Testis (tissue), 2 donors: ENCODE measurements at regions not wholly inside any gene's neighbourhood (a gene's known extent, or its start where the extent isn't known, plus 50 kb on each side); places are given as distances from the start of the nearest gene placed in this dataset.

Source experiments
- DNase-seq: peaks from one replicate; pipeline ENCODE4 v3.0.0-alpha.2; 2019
- H3K27ac ChIP-seq, 2 donors: fragments of 200-600 bp; sonication (generic); one replicate each; pipeline ENCODE4 v1.5.1; 2019
- H3K27me3 ChIP-seq: fragments of 200-600 bp; sonication (generic); one replicate; pipeline ENCODE4 v1.5.1; 2019
- H3K36me3 ChIP-seq: fragments of 200-600 bp; sonication (generic); one replicate; pipeline ENCODE4 v1.5.1; 2017; ENCODE audit warnings: low read depth; ENCODE audit errors: missing control alignments
- H3K4me1 ChIP-seq: fragments of 200-600 bp; sonication (generic); one replicate; pipeline ENCODE4 v1.5.1; 2019
- H3K4me3 ChIP-seq, 2 donors: fragments of 200-600 bp; sonication (generic); one replicate each; pipeline ENCODE4 v1.5.1; 2017 to 2019
- H3K9me3 ChIP-seq: fragments of 200-600 bp; sonication (generic); one replicate; pipeline ENCODE4 v1.5.1; 2017
- CTCF ChIP-seq, 3 experiments: fragments of 450-650 bp in 2 of 3; fragments of 200-600 bp in 1 of 3; sonication (generic) in 1 of 3; IDR thresholded peaks; one replicate each; pipeline ENCODE4 v1.5.1; 2016 to 2019; ENCODE audit warnings: antibody characterized with exemption in 3 of 3, mild to moderate bottlenecking in 2 of 3, moderate library complexity in 1 of 3
- POLR2A ChIP-seq: fragments of 450-650 bp; IDR thresholded peaks from one replicate; pipeline ENCODE4 v1.6.1; 2017; ENCODE audit warnings: antibody characterized with exemption, mild to moderate bottlenecking, moderate library complexity
- WGBS, 2 donors: methylation state at CpG; one replicate each; pipeline ENCODE4 v1.1.5; 2018; 5-methylcytosine and 5-hydroxymethylcytosine counted together
- intact Hi-C: fragments of 100-400 bp; cut with DNase I; formaldehyde crosslinking; loops from one replicate; pipeline ENCODE4 v1.15.1; 2023; ENCODE audit warnings: low total_unique reads

GRCh38 chr18:27787547-27787946, 389.4 kb downstream of the CDH2 start:
- TF ChIP-seq CTCF (IDR thresholded peaks at IDR 0.05) = no peak
- no peak for TF ChIP-seq POLR2A
- intact Hi-C loops = no loop called here
- no peak overlapping the region for H3K27ac ChIP-seq
- no peaks in the 10 kb centered on the region for H3K9me3 ChIP-seq
- no peaks in the 10 kb centered on the region for H3K36me3 ChIP-seq
- no peak overlapping the region for H3K4me3 ChIP-seq
- no peaks in the 10 kb centered on the region for H3K27me3 ChIP-seq
- WGBS, 2 donors = 30 to 50% methylated on average over 1 of the region's 1 CpG
- DNase-seq = no peak
- no peaks in the 10 kb centered on the region for H3K4me1 ChIP-seq

GRCh38 chr18:27785815-27786471, 391.0 kb downstream of the CDH2 start:
- 71 to 78% methylated on average over 16 of the region's 16 CpGs for WGBS, 2 donors
- Histone ChIP-seq H3K9me3 (no peaks in the 10 kb centered on the region), H3K27ac (no peak overlapping the region), H3K4me1 (no peaks in the 10 kb centered on the region), H3K36me3 (no peaks in the 10 kb centered on the region), H3K4me3 (peak overlapping the region in 1 of 2 donors; percentile 11), H3K27me3 (no peaks in the 10 kb centered on the region)
- no peak for DNase-seq
- TF ChIP-seq CTCF (IDR thresholded peaks at IDR 0.05) (no peak), POLR2A (no peak)
- intact Hi-C loops = no loop called here

- Histone ChIP-seq H3K4me1 (no peaks in the 10 kb centered on the region), H3K36me3 (no peaks in the 10 kb centered on the region), H3K27me3 (no peaks in the 10 kb centered on the region), H3K27ac (no peak overlapping the region), H3K4me3 (no peak overlapping the region), H3K9me3 (no peaks in the 10 kb centered on the region)
- 94 to 96% methylated on average over 4 of the region's 4 CpGs for WGBS, 2 donors
- intact Hi-C loops = no loop called here
- TF ChIP-seq CTCF (IDR thresholded peaks at IDR 0.05) (no peak), POLR2A (no peak)
- no peak for DNase-seq
These were observed 396.7 kb downstream of the CDH2 start for GRCh38 chr18:27780061-27780745.

- Histone ChIP-seq H3K4me3 (no peak overlapping the region), H3K9me3 (no peaks in the 10 kb centered on the region), H3K4me1 (no peaks in the 10 kb centered on the region), H3K36me3 (no peaks in the 10 kb centered on the region), H3K27me3 (no peaks in the 10 kb centered on the region), H3K27ac (no peak overlapping the region)
- WGBS, 2 donors = 43 to 48% methylated on average over 1 of the region's 1 CpG
- DNase-seq = no peak
- TF ChIP-seq CTCF (IDR thresholded peaks at IDR 0.05) = no peak
- no peak for TF ChIP-seq POLR2A
- intact Hi-C loops = no loop called here
These were observed 398.0 kb downstream of the CDH2 start for GRCh38 chr18:27778925-27779324.

GRCh38 chr18:27778441-27778840, 398.5 kb downstream of the CDH2 start:
- Histone ChIP-seq H3K36me3 (no peaks in the 10 kb centered on the region), H3K9me3 (no peaks in the 10 kb centered on the region), H3K27me3 (no peaks in the 10 kb centered on the region), H3K27ac (no peak overlapping the region), H3K4me1 (no peaks in the 10 kb centered on the region), H3K4me3 (no peak overlapping the region)
- intact Hi-C loops = no loop called here
- TF ChIP-seq CTCF (IDR thresholded peaks at IDR 0.05) = peak in 2 of 3 experiments; percentile 4 to 29
- no peak for TF ChIP-seq POLR2A
- no peak for DNase-seq
- 9 to 13% methylated on average over 2 of the region's 2 CpGs for WGBS, 2 donors
